ENCODE measurements at regions not wholly inside any gene's neighbourhood (a gene's known extent, or its start where the extent isn't known, plus 50 kb on each side); places are given as distances from the start of the nearest gene placed in this dataset.

DNA sequence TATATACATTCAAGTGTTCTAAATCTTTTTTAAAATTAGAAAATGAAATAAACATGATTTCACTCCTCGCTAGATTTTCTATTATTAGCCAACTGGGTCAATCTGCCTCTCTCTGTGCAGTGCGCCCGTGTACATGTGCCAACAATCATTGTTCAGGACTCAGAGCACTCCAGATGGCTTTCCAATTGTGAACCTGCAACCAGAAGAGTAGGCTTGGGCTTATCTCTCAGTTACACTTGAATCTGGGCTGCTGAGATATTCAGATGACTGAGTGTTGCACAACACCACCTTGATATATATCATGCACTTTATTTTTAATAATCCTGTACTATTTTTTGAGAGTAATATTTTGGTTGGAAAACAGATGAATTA, 184.0 kb upstream of the FSTL5 start:
- no peak overlapping the region for H3K4me3 ChIP-seq
- TF ChIP-seq BRCA1 (IDR thresholded peaks at IDR 0.05; ENCODE audit: low read depth, low read length) = no peak
- no peaks in the 10 kb centered on the region for H3K27me3 ChIP-seq (replicated peaks in 1 of 2; ENCODE audit: control insufficient read depth in 2 of 2, insufficient read depth in 2 of 2, low read length in 1 of 2)
- H3K79me2 ChIP-seq (ENCODE audit: control insufficient read depth, insufficient read depth, low read length) = no peaks in the 10 kb centered on the region
- no peak for DNase-seq (ENCODE audit: low read depth, low spot score)
- in situ Hi-C loops (cut with MboI) (no loop called here), intact Hi-C loops (cut with micrococcal nuclease; ENCODE audit: unreplicated experiment) (no loop called here)
- H4K20me1 ChIP-seq (ENCODE audit: control insufficient read depth, insufficient read depth) = no peaks in the 10 kb centered on the region
- ChIA-PET CTCF (no interaction called here), POLR2A (no interaction called here), SMC1A (ENCODE audit: uncharacterized antibody, unreplicated experiment) (interaction anchor here (1.8 kb wide), 1 partner anchor 8 kb away, joined by 4 read pairs; no protein-coding TSS in a partner anchor), RAD21 (ENCODE audit: unreplicated experiment) (no interaction called here)
- H3K9ac ChIP-seq (ENCODE audit: control insufficient read depth, insufficient read depth, low read length) = no peak overlapping the region
- H3K4me2 ChIP-seq (ENCODE audit: control insufficient read depth, insufficient read depth) = no peak overlapping the region
- no peak for ATAC-seq
- H3K27ac ChIP-seq (ENCODE audit: control insufficient read depth, insufficient read depth) = no peak overlapping the region
- no peak overlapping the region for H2AFZ ChIP-seq (ENCODE audit: control insufficient read depth, low read depth, low read length)
- no peaks in the 10 kb centered on the region for H3K36me3 ChIP-seq (ENCODE audit: control insufficient read depth in 2 of 2, insufficient read depth in 2 of 2, low read length in 1 of 2)
- 28% methylated on average over 3 of the region's 3 CpGs for WGBS (ENCODE audit: insufficient coverage, insufficient replicate concordance, low lambda C conversion rate, missing lambda C conversion rate)
- no peak for FAIRE-seq
- no TSS peak for BruUV-seq (replicated peaks)
- H3K9me3 ChIP-seq (replicated peaks; ENCODE audit: control insufficient read depth, insufficient read depth, low read length) = no peaks in the 10 kb centered on the region
- H3K4me1 ChIP-seq (ENCODE audit: control insufficient read depth, insufficient read depth, low read length) = no peaks in the 10 kb centered on the region

- CTCF ChIA-PET = no interaction called here
- H2AFZ ChIP-seq (ENCODE audit: control insufficient read depth, low read depth, low read length) = no peak overlapping the region
- POLR2A ChIA-PET = no interaction called here
- no peak for ATAC-seq
- SMC1A ChIA-PET (ENCODE audit: uncharacterized antibody, unreplicated experiment) = interaction anchor here (1.8 kb wide), 1 partner anchor 8 kb away, joined by 4 read pairs; no protein-coding TSS in a partner anchor
- RAD21 ChIA-PET (ENCODE audit: unreplicated experiment) = no interaction called here
- H3K4me2 ChIP-seq (ENCODE audit: control insufficient read depth, insufficient read depth) = no peak overlapping the region
- no peaks in the 10 kb centered on the region for H3K27me3 ChIP-seq (replicated peaks in 1 of 2; ENCODE audit: control insufficient read depth in 2 of 2, insufficient read depth in 2 of 2, low read length in 1 of 2)
- 3% methylated on average over 2 of the region's 2 CpGs for whole genome bisulfite sequencing (ENCODE audit: insufficient coverage, insufficient replicate concordance, low lambda C conversion rate, missing lambda C conversion rate)
- H4K20me1 ChIP-seq (ENCODE audit: control insufficient read depth, insufficient read depth) = no peaks in the 10 kb centered on the region
- no peak overlapping the region for H3K4me3 ChIP-seq
- no peak for FAIRE-seq
- BruUV-seq (replicated peaks) = no TSS peak
- no peaks in the 10 kb centered on the region for H3K36me3 ChIP-seq (ENCODE audit: control insufficient read depth in 2 of 2, insufficient read depth in 2 of 2, low read length in 1 of 2)
- no peak for TF ChIP-seq SREBF1 (IDR thresholded peaks at IDR 0.05; ENCODE audit: low read length)
- no peak for TF ChIP-seq MXI1 (IDR thresholded peaks at IDR 0.05; ENCODE audit: low read depth, low read length)
- TF ChIP-seq NFYA (IDR thresholded peaks at IDR 0.05; ENCODE audit: borderline replicate concordance, low read depth, low read length) = no peak
- no peak for TF ChIP-seq POLR2AphosphoS2 (IDR thresholded peaks at IDR 0.05; ENCODE audit: low read depth, low read length)
- no peak for TF ChIP-seq JUND (IDR thresholded peaks at IDR 0.05; ENCODE audit: low read depth, low read length)
- no peak for TF ChIP-seq CBX3 (IDR thresholded peaks at IDR 0.05; ENCODE audit: borderline replicate concordance, low read depth)
- no peak for TF ChIP-seq SREBF2 (IDR thresholded peaks at IDR 0.05; ENCODE audit: low read length)
- TF ChIP-seq BHLHE40 (IDR thresholded peaks at IDR 0.05; ENCODE audit: borderline replicate concordance in 1 of 2, low read depth in 2 of 2, low read length in 1 of 2) = no peak
- TF ChIP-seq HSF1 (IDR thresholded peaks at IDR 0.05; ENCODE audit: low read depth, low read length) = no peak
- no peak for TF ChIP-seq EGR1 (IDR thresholded peaks at IDR 0.05; ENCODE audit: borderline replicate concordance in 1 of 2, low read depth in 2 of 2, low read length in 2 of 2)
- no peak for TF ChIP-seq SRF (IDR thresholded peaks at IDR 0.05; ENCODE audit: low read depth in 2 of 2, low read length in 2 of 2)
- no peak for TF ChIP-seq YY1 (IDR thresholded peaks at IDR 0.05; ENCODE audit: low read depth, low read length)
- no peaks in the 10 kb centered on the region for H3K79me2 ChIP-seq (ENCODE audit: control insufficient read depth, insufficient read depth, low read length)
- DNase-seq (ENCODE audit: low read depth, low spot score) = no peak
- in situ Hi-C loops (cut with MboI) = no loop called here
- no peak overlapping the region for H3K9ac ChIP-seq (ENCODE audit: control insufficient read depth, insufficient read depth, low read length)
- H3K4me1 ChIP-seq (ENCODE audit: control insufficient read depth, insufficient read depth, low read length) = no peaks in the 10 kb centered on the region
- no peaks in the 10 kb centered on the region for H3K9me3 ChIP-seq (replicated peaks; ENCODE audit: control insufficient read depth, insufficient read depth, low read length)
- H3K27ac ChIP-seq (ENCODE audit: control insufficient read depth, insufficient read depth) = no peak overlapping the region
- intact Hi-C loops (cut with micrococcal nuclease; ENCODE audit: unreplicated experiment) = no loop called here
Observed at GRCh38 chr4:162347156-162347841, 183.5 kb upstream of the FSTL5 start.

All from GM12878 (cell line).